ENCODE measurements at regions not wholly inside any gene's neighbourhood (a gene's known extent, or its start where the extent isn't known, plus 50 kb on each side); places are given as distances from the start of the nearest gene placed in this dataset.
A peak's percentile ranks its signal among the peaks of the same experiment; 100 is the strongest.
"Not testable (repeated sequence)": the region's sequence is repeated elsewhere in the genome, so short reads cannot be mapped to it uniquely, and the experiment has no call there.

DNA sequence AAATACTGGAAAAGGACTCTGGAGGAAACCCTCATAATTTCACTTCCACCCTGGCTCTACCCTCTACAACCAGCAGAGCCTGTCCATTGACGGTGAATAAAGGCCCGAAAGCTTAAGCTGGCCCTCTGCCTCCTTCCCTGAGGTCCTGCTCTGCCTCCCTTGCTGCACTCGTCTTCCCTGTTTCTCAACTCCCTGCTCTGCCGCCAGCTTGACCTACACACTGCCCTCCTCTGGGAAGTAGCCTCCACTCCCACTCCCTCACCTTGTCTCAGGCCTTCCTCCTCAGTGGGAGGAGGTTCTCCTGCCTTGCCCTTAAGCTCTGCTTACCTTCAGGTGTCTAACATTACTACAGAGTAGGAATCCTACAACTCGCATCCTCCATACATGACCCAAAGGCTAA is 608.6 kb upstream of the NR3C2 start:
- CTCF ChIA-PET: no interaction called here
- intact Hi-C loops (cut with micrococcal nuclease): no loop called here
- DNase-seq: no peak
- no peaks in the 10 kb centered on the region for H3K9me3 Mint-ChIP-seq
- no peak overlapping the region for H3K27ac Mint-ChIP-seq
- H3K36me3 Mint-ChIP-seq (ENCODE audit: low read depth): no peaks in the 10 kb centered on the region
- H3K4me3 Mint-ChIP-seq: no peak overlapping the region
- peaks cover 3% of the 10 kb centered on the region for H3K27me3 Mint-ChIP-seq (ENCODE audit: low read depth)
- H3K4me1 Mint-ChIP-seq (ENCODE audit: low read depth): no peaks in the 10 kb centered on the region

DNA sequence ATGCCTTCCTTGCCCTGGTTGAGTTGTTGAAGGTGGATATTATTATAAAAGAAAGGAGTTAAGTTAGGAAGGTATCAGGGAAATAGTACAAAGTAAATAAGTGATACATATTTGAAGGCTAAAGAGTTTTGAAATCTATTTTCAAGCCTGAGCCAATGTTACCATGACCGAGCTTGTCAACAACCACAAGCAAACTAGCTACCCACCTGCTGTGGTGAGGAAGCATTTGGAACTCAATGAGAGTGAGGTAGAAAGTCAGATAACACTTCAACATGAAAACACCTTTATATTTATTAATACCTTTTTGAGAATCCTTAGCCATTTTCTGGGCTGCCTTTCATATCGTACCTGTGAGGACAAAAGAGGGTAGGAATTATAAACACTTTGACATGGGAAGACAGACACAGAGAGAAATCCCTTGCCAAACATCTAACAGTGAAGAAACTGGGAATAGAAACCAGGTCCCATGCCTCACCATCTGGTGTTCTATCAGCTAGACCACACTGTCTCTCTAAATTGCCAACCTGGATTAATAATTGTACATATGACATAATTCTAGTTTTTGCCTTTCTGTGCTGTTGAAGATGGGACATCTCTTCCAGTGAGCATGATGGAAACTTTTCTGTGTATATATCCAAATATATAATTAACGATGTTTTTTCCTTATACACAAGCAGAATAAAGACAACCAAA is 606.4 kb upstream of the NR3C2 start:
- no peaks in the 10 kb centered on the region for H3K4me1 Mint-ChIP-seq (ENCODE audit: low read depth)
- H3K9me3 Mint-ChIP-seq: no peaks in the 10 kb centered on the region
- intact Hi-C loops (cut with micrococcal nuclease): no loop called here
- no peaks in the 10 kb centered on the region for H3K36me3 Mint-ChIP-seq (ENCODE audit: low read depth)
- no peak overlapping the region for H3K27ac Mint-ChIP-seq
- no peak for DNase-seq
- H3K27me3 Mint-ChIP-seq (ENCODE audit: low read depth): peaks cover 3% of the 10 kb centered on the region
- no peak overlapping the region for H3K4me3 Mint-ChIP-seq
- CTCF ChIA-PET: interaction anchor here (0.6 to 1.0 kb wide), 2 partner anchors 9 to 478 kb away, joined by 3 read pairs; no protein-coding TSS in a partner anchor

DNA sequence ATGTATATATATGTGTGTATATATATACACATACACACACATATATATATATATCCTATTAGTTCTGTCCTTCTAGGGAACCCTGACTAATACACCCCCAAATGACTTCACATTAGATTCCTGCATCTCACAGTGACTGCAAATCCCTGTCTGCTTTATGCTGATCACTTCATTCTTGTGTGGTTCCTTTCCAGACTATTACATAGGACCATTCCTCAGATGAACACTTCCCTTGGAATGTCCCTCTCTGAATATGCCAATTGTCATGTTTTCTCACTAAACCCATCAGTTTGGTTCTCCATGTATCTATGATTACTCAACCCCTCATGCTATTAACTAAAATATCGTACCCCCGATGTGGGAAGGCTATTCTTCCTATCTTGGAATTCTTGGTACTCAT is 605.2 kb upstream of the NR3C2 start:
- DNase-seq: no peak
- H3K27me3 Mint-ChIP-seq (ENCODE audit: low read depth): peaks cover 3% of the 10 kb centered on the region
- no peak overlapping the region for H3K27ac Mint-ChIP-seq

DNA sequence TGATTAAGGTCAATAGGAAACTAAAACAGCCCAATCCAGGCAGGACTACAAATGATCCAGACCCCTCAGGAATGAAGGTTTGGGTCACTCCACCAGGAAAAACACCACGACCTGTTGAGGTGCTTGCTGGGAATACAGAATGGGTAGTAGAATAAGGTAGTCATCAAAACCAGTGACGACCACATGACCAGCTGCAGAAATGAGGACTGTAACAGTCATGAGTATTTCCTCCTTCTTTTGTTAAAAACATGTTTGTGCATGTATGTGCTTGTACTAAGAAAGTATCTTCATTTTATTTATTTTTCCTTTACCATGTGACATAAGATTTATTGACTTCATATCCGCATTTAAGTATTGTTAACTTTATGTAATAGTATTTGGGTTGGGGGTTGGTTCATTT is 603.5 kb upstream of the NR3C2 start:
- no peaks in the 10 kb centered on the region for H3K4me1 Mint-ChIP-seq (ENCODE audit: low read depth)
- CTCF ChIA-PET: no interaction called here
- H3K36me3 Mint-ChIP-seq (ENCODE audit: low read depth): no peaks in the 10 kb centered on the region

More for the DNA sequence above, 605.2 kb upstream of the NR3C2 start:
- Mint-ChIP-seq H3K9me3 (no peaks in the 10 kb centered on the region), H3K4me1 (ENCODE audit: low read depth) (no peaks in the 10 kb centered on the region), H3K4me3 (no peak overlapping the region), H3K36me3 (ENCODE audit: low read depth) (no peaks in the 10 kb centered on the region)
- intact Hi-C loops (cut with micrococcal nuclease): no loop called here
- CTCF ChIA-PET: no interaction called here

DNA sequence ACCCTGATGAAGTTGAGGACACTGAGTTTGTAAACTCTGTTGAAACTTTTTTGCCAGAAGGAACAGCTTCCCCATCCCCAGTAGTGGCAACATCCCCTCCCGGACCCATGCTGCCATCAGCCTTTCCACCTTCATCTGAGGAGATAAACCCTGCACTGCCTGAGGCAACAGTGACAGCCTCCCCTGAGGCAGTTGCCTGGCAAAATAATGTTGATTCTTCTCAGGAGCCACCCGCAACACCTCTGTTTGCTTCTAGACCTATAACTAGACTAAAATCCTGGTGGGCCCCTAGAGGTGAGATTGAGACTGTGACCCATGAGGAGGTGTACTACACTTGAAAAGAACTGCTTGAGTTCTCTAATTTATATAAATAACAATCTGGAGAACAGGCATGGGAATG is 597.6 kb upstream of the NR3C2 start:
- CTCF ChIA-PET; H3K4me3 Mint-ChIP-seq; DNase-seq; H3K27ac Mint-ChIP-seq; H3K27me3 Mint-ChIP-seq (ENCODE audit: low read depth); H3K9me3 Mint-ChIP-seq; H3K4me1 Mint-ChIP-seq (ENCODE audit: low read depth); H3K36me3 Mint-ChIP-seq (ENCODE audit: low read depth): not testable (repeated sequence)
- intact Hi-C loops (cut with micrococcal nuclease): loop anchor here (10.0 kb wide), 1 partner anchor 1055 kb away; no protein-coding TSS in a partner anchor

More for the DNA sequence above, 603.5 kb upstream of the NR3C2 start:
- Mint-ChIP-seq H3K27me3 (ENCODE audit: low read depth) (no peaks in the 10 kb centered on the region), H3K27ac (no peak overlapping the region), H3K9me3 (no peaks in the 10 kb centered on the region), H3K4me3 (no peak overlapping the region)
- DNase-seq: no peak
- intact Hi-C loops (cut with micrococcal nuclease): no loop called here

DNA sequence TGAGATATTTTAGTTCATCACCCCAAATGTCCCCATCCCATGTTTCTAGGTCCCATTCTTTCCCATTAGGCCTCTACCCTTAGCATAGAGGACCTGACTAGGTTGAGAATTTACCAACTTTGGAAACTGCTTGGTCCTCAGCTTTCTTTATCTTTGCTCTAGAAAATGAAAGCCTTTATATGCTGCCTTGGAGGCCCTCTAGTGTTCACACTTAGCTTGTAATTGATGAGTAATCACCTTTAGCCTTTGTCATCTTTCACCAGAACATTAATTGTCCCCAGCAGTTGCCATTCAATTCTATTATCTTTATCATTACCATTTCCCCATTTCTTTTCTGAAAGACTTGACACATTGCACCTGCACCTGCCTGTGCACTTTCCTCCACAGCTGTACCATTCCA is 589.2 kb upstream of the NR3C2 start:
- no peak overlapping the region for H3K4me3 Mint-ChIP-seq
- no peaks in the 10 kb centered on the region for H3K27me3 Mint-ChIP-seq (ENCODE audit: low read depth)
- no peak overlapping the region for H3K27ac Mint-ChIP-seq
- H3K4me1 Mint-ChIP-seq (ENCODE audit: low read depth): no peaks in the 10 kb centered on the region
- peak; percentile 7 for DNase-seq
- H3K36me3 Mint-ChIP-seq (ENCODE audit: low read depth): no peaks in the 10 kb centered on the region
- H3K9me3 Mint-ChIP-seq: no peaks in the 10 kb centered on the region
- intact Hi-C loops (cut with micrococcal nuclease): loop anchor here (1.0 to 10.0 kb wide), 4 partner anchors 589 to 1047 kb away; partner anchors contain the start of gene NR3C2
- CTCF ChIA-PET: no interaction called here

DNA sequence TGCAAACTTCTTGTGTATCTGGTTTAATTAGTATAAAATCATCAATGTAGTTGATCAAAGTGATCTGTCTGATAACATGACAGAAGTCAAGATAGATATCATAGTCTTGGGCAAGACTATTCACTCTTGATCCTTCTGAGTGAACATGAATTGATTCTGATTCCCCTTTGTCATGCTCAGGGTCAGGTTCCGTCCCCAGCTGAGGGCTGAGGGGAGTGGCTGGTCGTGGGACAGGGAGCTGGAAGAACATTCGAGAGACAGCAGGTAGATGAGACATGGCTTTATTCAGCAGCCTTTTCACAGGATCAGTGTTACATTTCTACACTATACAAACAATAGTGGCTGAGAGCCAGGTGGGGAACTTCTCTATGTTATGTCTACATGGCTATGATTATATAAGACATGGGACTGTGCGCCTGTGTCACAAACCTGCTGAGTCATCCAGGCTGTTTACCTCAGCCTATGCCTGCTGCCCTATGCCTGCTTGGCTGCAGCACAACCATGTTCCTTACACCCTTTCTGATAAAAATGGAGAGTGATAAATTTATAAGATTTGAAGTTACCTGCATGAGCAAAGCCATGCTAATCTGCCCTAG is 586.9 kb upstream of the NR3C2 start:
- Mint-ChIP-seq H3K27me3 (ENCODE audit: low read depth) (no peaks in the 10 kb centered on the region), H3K9me3 (no peaks in the 10 kb centered on the region), H3K4me3 (no peak overlapping the region), H3K27ac (no peak overlapping the region), H3K4me1 (ENCODE audit: low read depth) (no peaks in the 10 kb centered on the region), H3K36me3 (ENCODE audit: low read depth) (no peaks in the 10 kb centered on the region)
- CTCF ChIA-PET: no interaction called here
- peak; percentile 6 for DNase-seq
- intact Hi-C loops (cut with micrococcal nuclease): no loop called here

DNA sequence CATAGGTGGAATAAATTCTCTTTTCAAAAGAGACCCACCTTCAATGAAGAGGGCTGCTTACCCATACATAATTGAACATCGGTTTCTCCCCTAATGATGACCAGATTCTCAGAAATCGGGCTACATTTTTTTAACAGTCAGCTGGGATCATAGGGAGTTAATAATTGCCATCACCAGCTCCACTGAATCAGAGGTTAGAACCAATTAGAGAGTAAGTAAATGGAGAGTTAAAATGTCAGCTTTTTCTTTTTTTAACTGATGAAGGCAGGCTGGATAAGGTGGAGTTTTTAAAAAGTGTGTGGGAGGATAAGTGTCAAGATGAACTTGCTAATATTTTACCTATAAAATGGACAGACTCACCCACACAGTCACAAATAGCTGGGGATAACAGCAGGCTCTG is 584.5 kb upstream of the NR3C2 start:
- Mint-ChIP-seq H3K4me3 (no peak overlapping the region), H3K27me3 (ENCODE audit: low read depth) (no peaks in the 10 kb centered on the region), H3K9me3 (no peaks in the 10 kb centered on the region), H3K36me3 (ENCODE audit: low read depth) (no peaks in the 10 kb centered on the region), H3K4me1 (ENCODE audit: low read depth) (no peaks in the 10 kb centered on the region), H3K27ac (no peak overlapping the region)
- intact Hi-C loops (cut with micrococcal nuclease): no loop called here
- CTCF ChIA-PET: no interaction called here
- DNase-seq: no peak

DNA sequence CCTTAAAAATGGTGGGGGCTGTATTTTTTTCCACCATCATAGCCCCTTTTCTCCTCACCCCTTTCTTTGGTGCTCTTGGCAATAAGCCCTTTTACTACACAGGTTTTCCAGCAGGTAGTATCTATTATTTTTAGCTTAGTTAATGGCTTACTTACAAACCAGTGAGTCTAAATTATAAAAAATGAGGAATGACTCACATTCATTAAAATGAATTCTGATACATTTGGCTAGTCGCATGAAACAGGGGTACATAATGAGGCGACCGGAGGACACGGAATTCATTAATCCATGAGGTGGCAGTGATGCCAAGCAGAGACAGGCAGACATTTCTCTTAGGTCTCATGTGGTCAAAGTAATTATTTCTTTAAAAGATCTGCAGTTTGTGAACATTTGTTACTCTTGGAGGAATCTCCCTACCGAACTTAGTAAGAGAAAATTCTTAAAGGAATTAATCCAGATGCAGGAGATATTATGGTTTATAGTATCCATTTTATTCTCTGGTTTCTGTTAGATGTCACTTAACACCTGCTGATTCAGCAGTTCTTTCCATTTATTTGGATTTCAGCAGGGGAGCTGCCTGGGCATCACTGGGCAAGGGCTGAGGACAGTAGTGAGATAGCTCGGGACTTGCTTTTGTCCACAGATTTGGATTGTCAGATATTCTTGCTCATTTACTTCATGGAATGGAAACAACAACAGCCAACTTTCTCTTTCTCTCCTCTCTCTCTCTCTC is 575.0 kb upstream of the NR3C2 start:
- Mint-ChIP-seq H3K27me3 (ENCODE audit: low read depth) (peaks cover 5% of the 10 kb centered on the region), H3K4me1 (ENCODE audit: low read depth) (no peaks in the 10 kb centered on the region), H3K9me3 (peaks cover 2% of the 10 kb centered on the region), H3K4me3 (no peak overlapping the region), H3K36me3 (ENCODE audit: low read depth) (no peaks in the 10 kb centered on the region), H3K27ac (no peak overlapping the region)
- intact Hi-C loops (cut with micrococcal nuclease): no loop called here
- CTCF ChIA-PET: no interaction called here
- no peak for DNase-seq

DNA sequence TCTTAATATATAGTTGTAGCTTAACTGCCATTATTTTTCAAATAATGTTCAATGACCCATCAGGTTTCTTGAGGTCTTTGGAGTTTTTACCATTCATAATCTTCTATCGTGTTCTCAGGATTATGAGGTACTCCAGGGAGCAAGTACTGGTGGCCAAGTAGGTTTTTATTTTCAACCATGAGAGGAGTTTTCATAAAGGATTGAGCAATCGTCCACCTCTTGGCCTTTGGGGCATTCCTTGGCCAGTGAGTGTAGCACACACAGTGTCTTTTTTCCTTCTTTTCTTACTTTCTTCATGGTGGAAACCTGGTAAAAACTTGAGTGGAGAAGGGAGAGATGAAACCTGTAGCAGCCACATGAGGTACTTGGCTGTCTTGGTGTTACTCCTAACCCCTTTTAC is 567.0 kb upstream of the NR3C2 start:
- intact Hi-C loops (cut with micrococcal nuclease): no loop called here
- CTCF ChIA-PET: no interaction called here

DNA sequence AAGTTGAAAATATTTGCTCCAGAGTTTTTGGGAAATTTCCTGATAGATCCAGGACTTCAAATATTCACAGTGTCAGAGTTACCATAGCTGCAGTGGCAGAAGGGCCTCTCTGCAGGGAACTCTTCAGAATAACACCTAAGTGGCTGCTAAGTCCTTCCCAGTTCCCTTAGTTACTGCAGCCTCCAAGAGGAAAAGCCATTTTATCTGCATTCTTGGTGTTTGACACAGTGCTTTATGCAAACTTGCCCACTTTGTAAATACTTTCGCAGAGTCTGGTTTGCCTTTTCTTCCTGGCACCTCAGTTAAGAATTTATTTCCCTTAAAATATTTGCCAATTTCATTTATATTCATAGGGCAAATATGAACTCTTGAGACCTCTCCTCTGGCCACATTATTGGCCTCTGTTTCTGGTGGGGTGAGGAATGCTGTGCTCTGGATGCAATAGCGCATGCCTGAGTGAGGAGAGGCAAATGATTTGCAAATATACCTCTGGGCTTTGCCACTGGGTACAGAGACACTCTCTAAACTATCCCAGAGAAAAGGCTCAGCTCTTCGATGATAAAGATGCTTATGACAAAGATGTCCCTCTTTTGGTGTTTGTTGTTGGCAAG is 566.3 kb upstream of the NR3C2 start:
- Mint-ChIP-seq H3K4me1 (ENCODE audit: low read depth) (no peaks in the 10 kb centered on the region), H3K27me3 (ENCODE audit: low read depth) (no peaks in the 10 kb centered on the region), H3K4me3 (no peak overlapping the region), H3K9me3 (peaks cover 2% of the 10 kb centered on the region), H3K36me3 (ENCODE audit: low read depth) (no peaks in the 10 kb centered on the region), H3K27ac (no peak overlapping the region)
- CTCF ChIA-PET: no interaction called here
- intact Hi-C loops (cut with micrococcal nuclease): no loop called here
- DNase-seq: no peak

More for the DNA sequence above, 567.0 kb upstream of the NR3C2 start:
- Mint-ChIP-seq H3K27me3 (ENCODE audit: low read depth) (no peaks in the 10 kb centered on the region), H3K4me1 (ENCODE audit: low read depth) (no peaks in the 10 kb centered on the region), H3K4me3 (no peak overlapping the region), H3K9me3 (peaks cover 2% of the 10 kb centered on the region), H3K27ac (no peak overlapping the region), H3K36me3 (ENCODE audit: low read depth) (no peaks in the 10 kb centered on the region)
- DNase-seq: no peak

DNA sequence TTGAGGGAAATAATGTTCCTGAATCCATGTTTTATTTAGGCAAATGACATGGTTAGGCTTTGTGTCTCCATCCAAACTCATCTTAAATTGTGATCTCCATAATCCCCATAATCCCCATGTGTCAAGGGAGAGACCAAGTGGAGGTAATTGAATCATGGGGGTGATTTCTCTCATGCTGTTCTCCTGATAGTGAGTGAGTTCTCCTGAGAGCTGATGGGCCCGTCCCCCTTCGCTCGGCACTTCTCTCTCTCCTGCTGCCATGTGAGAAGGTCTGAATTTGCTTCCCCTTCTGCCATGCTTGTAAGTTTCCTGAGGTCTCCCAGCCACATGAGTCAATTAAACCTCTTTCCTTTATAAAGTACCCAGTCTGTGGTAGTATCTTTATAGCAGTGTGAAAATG is 563.0 kb upstream of the NR3C2 start:
- DNase-seq: no peak
- Mint-ChIP-seq H3K27ac (no peak overlapping the region), H3K4me3 (no peak overlapping the region), H3K4me1 (ENCODE audit: low read depth) (no peaks in the 10 kb centered on the region), H3K27me3 (ENCODE audit: low read depth) (no peaks in the 10 kb centered on the region), H3K36me3 (ENCODE audit: low read depth) (no peaks in the 10 kb centered on the region), H3K9me3 (no peaks in the 10 kb centered on the region)
- CTCF ChIA-PET: interaction anchor here (0.7 kb wide), 1 partner anchor 760 kb away, joined by 3 read pairs; no protein-coding TSS in a partner anchor
- intact Hi-C loops (cut with micrococcal nuclease): no loop called here
